ENCODE measurements at regions not wholly inside any gene's neighbourhood (a gene's known extent, or its start where the extent isn't known, plus 50 kb on each side); places are given as distances from the start of the nearest gene placed in this dataset.
A peak's percentile ranks its signal among the peaks of the same experiment; 100 is the strongest.

DNA sequence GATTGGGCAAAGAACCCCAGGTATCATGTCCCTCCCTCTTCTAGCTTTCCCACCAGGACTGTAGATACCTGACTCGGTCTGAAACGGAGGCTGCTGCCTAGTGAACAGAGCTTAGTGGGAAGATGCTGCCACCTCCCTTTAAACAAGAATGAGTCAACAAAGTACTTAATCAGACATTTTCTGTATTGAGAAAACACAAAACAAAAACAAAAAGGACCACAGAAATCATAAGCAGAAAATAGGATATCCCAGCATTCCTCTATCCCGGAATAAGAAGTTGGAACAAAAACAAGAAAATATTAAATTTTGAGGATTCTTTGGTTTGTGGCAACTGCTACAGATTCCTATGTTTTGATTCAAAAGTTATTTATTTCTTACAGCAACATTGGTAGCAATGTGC, 51.7 kb upstream of the COL8A1 start:
- Histone ChIP-seq H3K36me3 (ENCODE audit: control insufficient read depth, insufficient read depth, low read length) (no peaks in the 10 kb centered on the region), H3K27me3 (ENCODE audit: control insufficient read depth, insufficient read depth, low read length) (no peaks in the 10 kb centered on the region), H3K4me3 (ENCODE audit: low read depth, low read length) (no peak overlapping the region)
- no peak for DNase-seq (ENCODE audit: low read depth)
- no peak for TF ChIP-seq CTCF (IDR thresholded peaks at IDR 0.05; ENCODE audit: insufficient read depth, low read length, poor library complexity, severe bottlenecking)

DNA sequence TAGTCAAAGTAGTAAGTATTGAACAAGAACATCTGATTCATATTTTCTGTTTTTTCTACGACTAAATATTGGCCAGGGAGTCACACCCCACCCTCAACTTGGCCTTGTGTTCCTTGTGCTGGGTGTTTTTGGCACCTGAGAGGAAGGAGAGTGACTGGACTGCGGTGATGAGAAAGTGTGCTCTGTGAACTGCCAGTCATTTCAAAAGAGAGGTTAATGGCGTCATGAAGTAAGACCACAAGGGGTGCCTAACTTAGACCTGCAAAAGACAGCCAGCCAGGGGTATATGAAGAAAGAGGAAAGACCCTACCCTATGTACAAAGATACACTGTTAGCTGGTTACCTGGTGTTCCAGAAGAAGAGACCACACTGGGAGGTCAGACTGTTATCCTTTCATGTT, 58.4 kb upstream of the COL8A1 start:
- Histone ChIP-seq H3K27me3 (ENCODE audit: control insufficient read depth, insufficient read depth, low read length) (no peaks in the 10 kb centered on the region), H3K36me3 (ENCODE audit: control insufficient read depth, insufficient read depth, low read length) (no peaks in the 10 kb centered on the region), H3K4me3 (ENCODE audit: low read depth, low read length) (no peak overlapping the region)
- DNase-seq (ENCODE audit: low read depth), result no peak
- no peak for TF ChIP-seq CTCF (IDR thresholded peaks at IDR 0.05; ENCODE audit: insufficient read depth, low read length, poor library complexity, severe bottlenecking)

DNA sequence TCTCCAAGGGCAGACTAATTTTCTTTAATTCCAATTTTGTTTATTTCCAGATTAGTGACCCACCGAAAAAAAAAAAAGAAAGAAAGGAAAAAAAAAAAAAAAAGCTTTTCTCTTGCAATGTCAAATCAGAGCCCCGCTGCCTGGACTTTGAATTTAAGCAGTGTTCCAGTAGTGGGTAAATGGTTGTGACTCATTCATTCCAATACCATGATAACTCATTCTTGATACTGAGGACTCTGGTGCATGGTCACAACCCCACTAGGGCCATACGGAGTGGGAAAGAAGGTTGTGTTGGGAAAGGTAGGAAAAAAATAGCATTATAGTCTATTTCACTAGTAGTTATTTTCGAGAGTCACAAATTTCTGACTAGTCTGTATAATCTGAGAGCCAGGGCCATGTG, 59.1 kb upstream of the COL8A1 start:
- DNase-seq (ENCODE audit: low read depth), result peak; percentile 47
- no peak for TF ChIP-seq CTCF (IDR thresholded peaks at IDR 0.05; ENCODE audit: insufficient read depth, low read length, poor library complexity, severe bottlenecking)
- Histone ChIP-seq H3K27me3 (ENCODE audit: control insufficient read depth, insufficient read depth, low read length) (no peaks in the 10 kb centered on the region), H3K36me3 (ENCODE audit: control insufficient read depth, insufficient read depth, low read length) (no peaks in the 10 kb centered on the region), H3K4me3 (ENCODE audit: low read depth, low read length) (no peak overlapping the region)

GRCh38 chr3:99578339-99578970, 59.9 kb upstream of the COL8A1 start:
- DNase-seq (ENCODE audit: low read depth), result no peak
- Histone ChIP-seq H3K4me3 (ENCODE audit: low read depth, low read length) (no peak overlapping the region), H3K27me3 (ENCODE audit: control insufficient read depth, insufficient read depth, low read length) (no peaks in the 10 kb centered on the region), H3K36me3 (ENCODE audit: control insufficient read depth, insufficient read depth, low read length) (no peaks in the 10 kb centered on the region)
- no peak for TF ChIP-seq CTCF (IDR thresholded peaks at IDR 0.05; ENCODE audit: insufficient read depth, low read length, poor library complexity, severe bottlenecking)

DNA sequence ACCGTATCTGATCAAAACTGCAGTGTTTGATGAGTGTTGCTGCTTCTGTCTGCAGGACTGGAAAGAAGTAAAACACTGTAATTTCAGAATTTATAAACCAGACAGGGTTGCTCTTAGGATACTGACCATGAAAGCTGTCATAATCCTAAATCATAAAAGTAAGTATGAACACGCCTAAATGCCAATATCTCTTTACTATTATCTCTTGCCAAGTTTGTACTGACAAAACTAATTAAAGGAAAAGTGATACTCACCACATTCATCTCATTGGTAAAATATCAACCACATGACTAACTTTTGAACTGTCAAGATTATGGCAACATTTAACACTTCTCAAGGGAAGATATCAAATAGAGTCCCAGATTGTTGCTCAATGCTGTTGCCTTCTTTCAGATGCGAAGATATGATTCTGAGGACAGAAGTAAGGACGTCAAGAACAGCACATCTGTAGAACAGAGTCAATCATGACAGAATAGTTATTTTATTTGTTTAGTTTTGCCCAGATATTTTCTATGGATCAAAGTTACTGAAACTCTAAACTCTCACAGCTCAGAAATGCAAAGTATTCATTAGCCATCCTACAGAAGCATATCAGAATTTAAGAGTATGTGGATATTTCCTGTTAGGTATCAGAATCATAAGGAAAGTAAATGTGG, 61.4 kb upstream of the COL8A1 start:
- Histone ChIP-seq H3K36me3 (ENCODE audit: control insufficient read depth, insufficient read depth, low read length) (no peaks in the 10 kb centered on the region), H3K27me3 (ENCODE audit: control insufficient read depth, insufficient read depth, low read length) (no peaks in the 10 kb centered on the region), H3K4me3 (ENCODE audit: low read depth, low read length) (no peak overlapping the region)
- no peak for TF ChIP-seq CTCF (IDR thresholded peaks at IDR 0.05; ENCODE audit: insufficient read depth, low read length, poor library complexity, severe bottlenecking)
- DNase-seq (ENCODE audit: low read depth), result no peak

GRCh38 chr3:99575683-99576082, 62.7 kb upstream of the COL8A1 start:
- no peak for TF ChIP-seq CTCF (IDR thresholded peaks at IDR 0.05; ENCODE audit: insufficient read depth, low read length, poor library complexity, severe bottlenecking)
- Histone ChIP-seq H3K27me3 (ENCODE audit: control insufficient read depth, insufficient read depth, low read length) (no peaks in the 10 kb centered on the region), H3K4me3 (ENCODE audit: low read depth, low read length) (no peak overlapping the region), H3K36me3 (ENCODE audit: control insufficient read depth, insufficient read depth, low read length) (no peaks in the 10 kb centered on the region)
- no peak for DNase-seq (ENCODE audit: low read depth)

Measured in kidney epithelial cell (primary cell).